ENCODE measurements at regions not wholly inside any gene's neighbourhood (a gene's known extent, or its start where the extent isn't known, plus 50 kb on each side); places are given as distances from the start of the nearest gene placed in this dataset.

- TF ChIP-seq KDM5A (IDR thresholded peaks at IDR 0.05; ENCODE audit: low read length): no peak
Observed at GRCh38 chr5:17090839-17091238, 126.6 kb upstream of the BASP1 start (continued).

Data from H1 (cell line).